ENCODE measurements at regions not wholly inside any gene's neighbourhood (a gene's known extent, or its start where the extent isn't known, plus 50 kb on each side); places are given as distances from the start of the nearest gene placed in this dataset.
"Not testable (repeated sequence)": the region's sequence is repeated elsewhere in the genome, so short reads cannot be mapped to it uniquely, and the experiment has no call there.

DNA sequence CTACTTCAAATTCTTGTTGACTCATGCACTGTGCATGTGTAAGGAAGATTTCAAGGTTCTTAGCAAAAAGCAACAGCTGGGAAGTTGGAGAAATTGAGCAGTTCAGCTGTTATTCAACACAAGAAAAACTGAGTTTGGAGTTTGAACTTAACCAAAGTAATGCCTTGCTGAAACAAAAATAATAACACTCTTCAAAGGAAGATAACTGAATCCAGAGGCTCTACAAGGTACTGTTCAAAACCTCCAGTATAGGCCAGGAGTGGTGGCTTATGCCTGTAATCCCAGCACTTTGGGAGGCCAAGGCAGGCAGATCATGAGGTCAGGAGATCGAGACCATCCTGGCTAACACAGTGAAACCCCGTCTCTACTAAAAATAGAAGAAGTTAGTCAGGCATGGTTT, 58.8 kb upstream of the SMIM23 start:
- not testable (repeated sequence) for DNase-seq

- peak; percentile 94 for DNase-seq
These were observed 56.9 kb upstream of the SMIM23 start for GRCh38 chr5:171728686-171729085.

Measured in hematopoietic multipotent progenitor cell treated with erythropoietin and hydrocortisone succinate and interleukin-3 and kit ligand, for 6 days (in vitro differentiated cells).